UCSD-AML1 (cell line): ENCODE measurements at regions not wholly inside any gene's neighbourhood (a gene's known extent, or its start where the extent isn't known, plus 50 kb on each side); places are given as distances from the start of the nearest gene placed in this dataset.

ENCODE experiments used
- DNase-seq: peaks from one replicate; lab custom pipeline; 2025; ENCODE audit not compliant: unreplicated experiment; lab: John Stamatoyannopoulos, UW

DNA sequence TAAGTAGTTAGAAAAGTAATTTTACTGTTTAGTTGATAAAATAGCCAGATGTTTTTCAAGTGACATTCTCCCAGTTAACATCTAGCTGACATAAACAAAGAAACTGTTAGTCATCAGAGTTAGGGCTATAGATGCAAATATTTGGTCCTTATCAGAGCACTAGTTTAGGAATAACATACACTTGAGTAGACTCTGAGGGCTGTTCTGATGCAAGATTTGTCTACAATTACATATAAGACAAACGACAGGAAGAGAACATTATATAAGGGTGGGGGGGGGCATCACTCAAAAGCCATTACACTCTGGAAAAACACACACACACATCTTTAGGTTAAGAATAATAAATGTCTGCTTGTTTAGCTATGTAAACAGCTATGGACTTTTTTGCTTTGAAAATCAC lies 554.4 kb upstream of the LRRTM1 start:
- DNase-seq: no peak

GRCh38 chr2:80856227-80856626 lies 551.7 kb upstream of the LRRTM1 start:
- DNase-seq: no peak

DNA sequence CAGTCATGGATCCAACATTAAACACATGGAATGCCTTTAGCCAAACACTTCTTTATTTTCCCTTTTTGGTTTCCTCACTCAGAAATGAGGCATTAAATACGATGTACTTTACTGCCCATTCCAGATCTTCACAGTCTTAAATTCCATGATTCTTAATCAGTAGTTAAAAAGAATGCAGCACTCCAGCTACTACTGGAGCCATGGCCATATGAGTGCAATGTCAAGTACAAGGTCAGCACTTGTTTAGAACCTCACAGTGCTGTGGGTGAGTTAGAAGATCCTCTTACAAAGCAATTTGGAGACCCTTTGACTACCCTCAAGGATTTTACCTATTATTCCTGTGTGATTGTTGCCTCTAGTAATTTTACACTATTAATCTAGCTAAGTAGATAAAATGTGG lies 550.3 kb upstream of the LRRTM1 start:
- no peak for DNase-seq

- DNase-seq: no peak
These were observed 548.2 kb upstream of the LRRTM1 start for GRCh38 chr2:80852808-80853139.

DNA sequence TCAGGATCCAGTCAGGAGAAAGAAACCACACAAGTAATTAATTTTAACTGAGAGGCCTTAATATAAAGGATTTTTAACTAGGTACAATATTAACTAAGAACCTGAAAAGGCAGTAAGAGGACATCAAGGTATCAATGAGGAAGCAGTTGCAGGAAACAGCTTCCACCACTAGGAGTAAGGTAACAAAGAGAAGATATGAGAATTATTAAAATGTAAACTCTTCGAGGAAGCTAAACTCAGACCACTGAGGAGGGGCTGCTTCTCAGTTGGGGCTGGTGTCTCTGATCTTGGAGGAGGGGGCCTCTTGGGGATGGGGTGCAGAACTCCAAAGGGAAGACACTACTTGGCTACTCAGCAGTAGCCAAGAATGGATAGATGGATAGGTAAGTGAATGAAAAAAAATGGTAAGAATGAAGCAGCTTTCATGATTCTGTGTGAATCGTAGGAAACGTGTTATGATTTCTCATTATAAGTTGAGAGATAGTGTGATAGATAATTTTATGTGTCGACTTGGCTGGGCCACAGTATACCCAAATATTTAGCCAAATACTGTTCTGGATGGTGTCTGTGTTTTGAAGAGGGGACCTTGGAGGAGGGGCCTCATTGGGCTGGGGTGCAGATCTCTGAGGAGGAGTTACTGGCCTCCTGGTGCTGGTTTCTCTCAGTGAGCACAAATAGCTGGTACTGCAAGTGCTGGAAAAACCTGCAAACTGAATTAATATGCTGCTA lies 547.7 kb upstream of the LRRTM1 start:
- DNase-seq: no peak

GRCh38 chr2:80830891-80831290 lies 526.3 kb upstream of the LRRTM1 start:
- DNase-seq: no peak

DNA sequence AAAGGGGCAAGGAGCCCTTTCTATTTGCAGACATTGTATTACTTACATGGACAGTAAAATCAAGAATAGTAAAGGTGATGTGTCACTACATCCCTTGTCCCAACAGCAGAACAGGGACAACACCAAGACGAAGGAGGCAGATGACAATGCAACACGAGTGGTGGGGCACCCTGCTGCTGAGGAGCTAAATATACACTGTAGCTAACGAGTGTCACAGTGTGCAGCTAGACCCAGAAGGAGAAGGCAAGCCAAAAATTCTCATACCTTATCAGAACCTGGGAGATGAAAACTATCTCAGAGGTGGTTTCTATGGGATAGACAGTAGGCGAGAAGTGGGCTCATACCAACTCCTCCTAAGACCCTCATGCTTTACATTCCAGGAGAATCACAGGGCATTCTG lies 518.4 kb upstream of the LRRTM1 start:
- no peak for DNase-seq

- DNase-seq: no peak
These were observed 510.7 kb upstream of the LRRTM1 start for GRCh38 chr2:80815259-80815658.

DNA sequence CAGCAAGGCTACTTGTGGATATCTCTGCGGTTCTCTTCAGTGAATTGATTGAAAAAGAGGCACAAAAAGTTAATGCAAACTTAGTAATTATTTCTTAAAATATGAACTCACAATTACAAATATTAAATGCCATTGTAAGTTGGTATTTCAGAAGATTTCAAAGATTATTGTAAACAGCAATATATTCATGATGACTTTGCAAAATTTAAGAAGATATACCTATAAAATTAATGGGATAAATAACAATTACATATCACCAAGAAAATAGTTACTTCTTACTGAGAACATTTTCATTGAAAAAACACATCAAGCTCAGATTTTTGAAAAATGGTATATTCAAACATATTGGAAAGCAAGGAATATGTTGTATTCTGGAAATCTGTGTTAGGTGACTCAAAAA lies 482.0 kb upstream of the LRRTM1 start:
- DNase-seq: no peak

GRCh38 chr2:80778704-80779103 lies 474.2 kb upstream of the LRRTM1 start:
- no peak for DNase-seq

- DNase-seq: no peak
These were observed 444.0 kb upstream of the LRRTM1 start for GRCh38 chr2:80748592-80748991.

- no peak for DNase-seq
These were observed 432.5 kb upstream of the LRRTM1 start for GRCh38 chr2:80737047-80737446.

GRCh38 chr2:80725001-80725400 lies 420.4 kb upstream of the LRRTM1 start:
- no peak for DNase-seq

- DNase-seq: no peak
These were observed 418.3 kb upstream of the LRRTM1 start for GRCh38 chr2:80722803-80723202.

- no peak for DNase-seq
These were observed 415.1 kb upstream of the LRRTM1 start for GRCh38 chr2:80719607-80720006.

DNA sequence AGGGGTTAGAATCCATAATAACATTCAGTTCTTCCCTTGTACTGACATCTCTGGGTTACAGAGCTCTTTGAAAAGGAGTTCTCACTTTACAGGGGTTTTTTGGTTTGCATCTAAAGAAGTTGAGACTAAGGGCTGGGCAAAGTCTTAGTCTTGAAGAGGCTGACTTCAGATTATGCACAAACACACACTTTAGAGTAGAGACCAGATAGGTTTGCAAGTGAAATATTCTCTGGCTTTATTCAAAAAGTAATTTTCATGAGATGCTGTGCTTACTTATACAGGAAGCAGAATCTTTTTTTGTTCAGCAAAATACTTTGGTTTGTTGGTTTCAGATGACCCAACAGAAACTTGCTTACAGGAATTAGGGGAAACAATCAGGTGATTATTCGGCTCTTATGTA lies 410.9 kb upstream of the LRRTM1 start:
- no peak for DNase-seq

- no peak for DNase-seq
These were observed 407.4 kb upstream of the LRRTM1 start for GRCh38 chr2:80711915-80712314.

DNA sequence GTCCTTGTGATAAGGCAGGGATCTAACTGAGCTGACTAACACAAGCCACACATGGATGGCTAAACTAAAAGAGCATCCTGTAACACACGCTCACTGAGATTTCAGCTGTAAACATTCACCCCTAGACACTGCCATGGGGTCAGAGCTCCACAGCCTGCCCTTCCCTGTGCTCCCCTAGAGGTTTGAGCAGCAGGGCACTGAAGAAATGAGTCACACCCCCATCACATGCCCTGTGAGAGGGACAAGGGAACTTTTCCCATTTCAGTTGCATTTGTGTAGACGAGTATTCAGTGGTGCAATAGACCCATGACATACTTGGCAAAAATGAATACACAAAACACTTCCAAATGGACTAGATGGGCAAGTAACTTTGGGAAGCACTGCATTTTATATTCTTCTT lies 402.4 kb upstream of the LRRTM1 start:
- no peak for DNase-seq

GRCh38 chr2:80706541-80706940 lies 402.0 kb upstream of the LRRTM1 start:
- no peak for DNase-seq

GRCh38 chr2:80703532-80703931 lies 399.0 kb upstream of the LRRTM1 start:
- no peak for DNase-seq

DNA sequence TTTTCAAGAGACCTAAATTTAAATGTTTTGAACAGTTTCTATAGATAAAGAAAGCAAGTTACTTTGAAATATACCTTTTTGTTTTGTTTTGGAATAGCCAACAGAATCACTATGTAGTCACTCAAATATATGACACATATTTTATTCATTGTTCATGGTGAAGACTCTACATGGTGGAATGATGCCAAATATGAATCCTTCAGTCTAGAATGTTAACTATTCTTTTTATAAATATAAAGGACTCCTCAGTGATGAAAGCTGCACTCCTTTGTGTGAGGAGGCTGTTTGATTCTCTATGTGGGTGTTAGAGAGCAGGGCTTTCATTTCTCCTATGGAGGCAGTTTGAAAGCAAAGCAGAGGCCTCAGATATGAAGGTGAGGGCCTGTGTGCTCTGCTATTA lies 396.4 kb upstream of the LRRTM1 start:
- DNase-seq: no peak
